Stimulated activated effector memory CD8-positive, alpha-beta T cell treated with anti-CD3 and anti-CD28 coated beads, Interleukin-12 subunit alpha, Interleukin-12 subunit beta, amount 100 ng/mL, for 72 hours (primary cell): ENCODE measurements at regions not wholly inside any gene's neighbourhood (a gene's known extent, or its start where the extent isn't known, plus 50 kb on each side); places are given as distances from the start of the nearest gene placed in this dataset.
"Not testable (repeated sequence)": the region's sequence is repeated elsewhere in the genome, so short reads cannot be mapped to it uniquely, and the experiment has no call there.

Experiments used
- ATAC-seq: fragments of 150-1000 bp; cut with Tn5 transposase; 2 replicates; pipeline ENCODE4 v1.10.0; 2021
- DNase-seq, 2 donors: peaks; one replicate each; pipeline ENCODE4 v3.0.0; 2021 to 2022; ENCODE audit warnings: low spot score in 2 of 2
- H3K27ac Mint-ChIP-seq: one replicate; pipeline ENCODE4 v1.8.0; 2022; ENCODE audit warnings: mild to moderate bottlenecking, mixed read lengths
- H3K36me3 Mint-ChIP-seq: one replicate; pipeline ENCODE4 v1.8.0; 2022; ENCODE audit warnings: mild to moderate bottlenecking, mixed read lengths
- H3K4me1 Mint-ChIP-seq: one replicate; pipeline ENCODE4 v1.8.0; 2022; ENCODE audit warnings: mixed read lengths
- H3K4me3 Mint-ChIP-seq: one replicate; pipeline ENCODE4 v1.8.0; 2022; ENCODE audit warnings: mild to moderate bottlenecking, mixed read lengths
- H3K9me3 Mint-ChIP-seq: one replicate; pipeline ENCODE4 v1.8.0; 2022; ENCODE audit warnings: mixed read lengths

- DNase-seq = no peak
- Mint-ChIP-seq H3K36me3 (no peaks in the 10 kb centered on the region), H3K4me1 (no peaks in the 10 kb centered on the region), H3K27ac (no peak overlapping the region), H3K4me3 (no peak overlapping the region), H3K9me3 (peaks cover 7% of the 10 kb centered on the region)
- ATAC-seq = no peak
Observed at GRCh38 chrX:128634754-128635153, 582.6 kb upstream of the ACTRT1 start.

- Mint-ChIP-seq H3K4me1 (no peaks in the 10 kb centered on the region), H3K36me3 (no peaks in the 10 kb centered on the region), H3K9me3 (peaks cover 7% of the 10 kb centered on the region), H3K4me3 (no peak overlapping the region), H3K27ac (no peak overlapping the region)
- ATAC-seq (no peak), DNase-seq (no peak)
Observed at GRCh38 chrX:128623361-128623760, 571.2 kb upstream of the ACTRT1 start.

GRCh38 chrX:128622296-128622695 lies 570.1 kb upstream of the ACTRT1 start:
- H3K27ac Mint-ChIP-seq = no peak overlapping the region

GRCh38 chrX:128619490-128619889 lies 567.3 kb upstream of the ACTRT1 start:
- no peak for DNase-seq
- Mint-ChIP-seq H3K27ac (no peak overlapping the region), H3K4me1 (no peaks in the 10 kb centered on the region), H3K4me3 (no peak overlapping the region), H3K36me3 (no peaks in the 10 kb centered on the region), H3K9me3 (no peaks in the 10 kb centered on the region)
- ATAC-seq = no peak

More at GRCh38 chrX:128622296-128622695, 570.1 kb upstream of the ACTRT1 start:
- ATAC-seq (no peak), DNase-seq (no peak)
- Mint-ChIP-seq H3K36me3 (no peaks in the 10 kb centered on the region), H3K9me3 (peaks cover 7% of the 10 kb centered on the region), H3K4me3 (no peak overlapping the region), H3K4me1 (no peaks in the 10 kb centered on the region)

GRCh38 chrX:128616933-128617332 lies 564.7 kb upstream of the ACTRT1 start:
- Mint-ChIP-seq H3K36me3 (no peaks in the 10 kb centered on the region), H3K27ac (no peak overlapping the region), H3K4me3 (no peak overlapping the region), H3K9me3 (no peaks in the 10 kb centered on the region), H3K4me1 (no peaks in the 10 kb centered on the region)
- no peak for ATAC-seq
- no peak for DNase-seq

- not testable (repeated sequence) for H3K4me1 Mint-ChIP-seq, DNase-seq, H3K4me3 Mint-ChIP-seq, H3K9me3 Mint-ChIP-seq, ATAC-seq, H3K36me3 Mint-ChIP-seq, H3K27ac Mint-ChIP-seq
Observed at GRCh38 chrX:128606817-128607216, 554.6 kb upstream of the ACTRT1 start.

- H3K9me3 Mint-ChIP-seq, ATAC-seq, H3K4me1 Mint-ChIP-seq, H3K27ac Mint-ChIP-seq, H3K36me3 Mint-ChIP-seq, H3K4me3 Mint-ChIP-seq, DNase-seq: not testable (repeated sequence)
Observed at GRCh38 chrX:128606357-128606756, 554.2 kb upstream of the ACTRT1 start.

GRCh38 chrX:128601706-128602105 lies 549.5 kb upstream of the ACTRT1 start:
- H3K4me3 Mint-ChIP-seq = no peak overlapping the region
- no peak overlapping the region for H3K27ac Mint-ChIP-seq
- H3K36me3 Mint-ChIP-seq = no peaks in the 10 kb centered on the region

GRCh38 chrX:128599632-128600031 lies 547.4 kb upstream of the ACTRT1 start:
- no peak for DNase-seq
- Mint-ChIP-seq H3K36me3 (no peaks in the 10 kb centered on the region), H3K27ac (no peak overlapping the region), H3K4me1 (no peaks in the 10 kb centered on the region), H3K4me3 (no peak overlapping the region), H3K9me3 (peaks cover 8% of the 10 kb centered on the region)
- no peak for ATAC-seq

More at GRCh38 chrX:128601706-128602105, 549.5 kb upstream of the ACTRT1 start:
- Mint-ChIP-seq H3K4me1 (no peaks in the 10 kb centered on the region), H3K9me3 (peaks cover 4% of the 10 kb centered on the region)
- ATAC-seq (no peak), DNase-seq (no peak)

- Mint-ChIP-seq H3K36me3 (no peaks in the 10 kb centered on the region), H3K27ac (no peak overlapping the region), H3K9me3 (peaks cover 4% of the 10 kb centered on the region), H3K4me3 (no peak overlapping the region), H3K4me1 (no peaks in the 10 kb centered on the region)
- no peak for DNase-seq
- ATAC-seq = no peak
Observed at GRCh38 chrX:128582036-128582435, 529.8 kb upstream of the ACTRT1 start.

- DNase-seq (no peak), ATAC-seq (no peak)
- no peak overlapping the region for H3K27ac Mint-ChIP-seq
- H3K4me1 Mint-ChIP-seq = no peaks in the 10 kb centered on the region
- no peaks in the 10 kb centered on the region for H3K36me3 Mint-ChIP-seq
- peaks cover 6% of the 10 kb centered on the region for H3K9me3 Mint-ChIP-seq
- H3K4me3 Mint-ChIP-seq = no peak overlapping the region
Observed at GRCh38 chrX:128581615-128582014, 529.4 kb upstream of the ACTRT1 start.

GRCh38 chrX:128543114-128543513 lies 490.9 kb upstream of the ACTRT1 start:
- H3K4me1 Mint-ChIP-seq = no peaks in the 10 kb centered on the region
- no peak overlapping the region for H3K27ac Mint-ChIP-seq
- no peaks in the 10 kb centered on the region for H3K36me3 Mint-ChIP-seq
- peaks cover 8% of the 10 kb centered on the region for H3K9me3 Mint-ChIP-seq
- ATAC-seq = no peak
- no peak for DNase-seq
- no peak overlapping the region for H3K4me3 Mint-ChIP-seq

GRCh38 chrX:128518508-128518907 lies 466.3 kb upstream of the ACTRT1 start:
- DNase-seq = no peak
- no peaks in the 10 kb centered on the region for H3K9me3 Mint-ChIP-seq
- H3K4me1 Mint-ChIP-seq = no peaks in the 10 kb centered on the region
- no peak overlapping the region for H3K27ac Mint-ChIP-seq
- no peak overlapping the region for H3K4me3 Mint-ChIP-seq
- H3K36me3 Mint-ChIP-seq = no peaks in the 10 kb centered on the region
- ATAC-seq = no peak

- Mint-ChIP-seq H3K36me3 (no peaks in the 10 kb centered on the region), H3K9me3 (no peaks in the 10 kb centered on the region), H3K4me1 (no peaks in the 10 kb centered on the region), H3K27ac (no peak overlapping the region), H3K4me3 (no peak overlapping the region)
- no peak for ATAC-seq
- DNase-seq = no peak
Observed at GRCh38 chrX:128517691-128518090, 465.5 kb upstream of the ACTRT1 start.

- H3K9me3 Mint-ChIP-seq = no peaks in the 10 kb centered on the region
- no peak overlapping the region for H3K4me3 Mint-ChIP-seq
Observed at GRCh38 chrX:128504496-128504895, 452.3 kb upstream of the ACTRT1 start.

GRCh38 chrX:128464116-128464515 lies 411.9 kb upstream of the ACTRT1 start:
- DNase-seq (no peak), ATAC-seq (no peak)
- no peaks in the 10 kb centered on the region for H3K4me1 Mint-ChIP-seq
- no peak overlapping the region for H3K27ac Mint-ChIP-seq
- no peaks in the 10 kb centered on the region for H3K36me3 Mint-ChIP-seq
- H3K9me3 Mint-ChIP-seq = peaks cover 14% of the 10 kb centered on the region
- H3K4me3 Mint-ChIP-seq = no peak overlapping the region

More at GRCh38 chrX:128504496-128504895, 452.3 kb upstream of the ACTRT1 start:
- no peak overlapping the region for H3K27ac Mint-ChIP-seq
- H3K4me1 Mint-ChIP-seq = no peaks in the 10 kb centered on the region
- ATAC-seq (no peak), DNase-seq (no peak)
- no peaks in the 10 kb centered on the region for H3K36me3 Mint-ChIP-seq

GRCh38 chrX:128460835-128461234 lies 408.6 kb upstream of the ACTRT1 start:
- no peak for DNase-seq
- Mint-ChIP-seq H3K27ac (no peak overlapping the region), H3K4me1 (no peaks in the 10 kb centered on the region), H3K36me3 (no peaks in the 10 kb centered on the region), H3K4me3 (no peak overlapping the region), H3K9me3 (peaks cover 14% of the 10 kb centered on the region)
- no peak for ATAC-seq
